ENCODE measurements at regions not wholly inside any gene's neighbourhood (a gene's known extent, or its start where the extent isn't known, plus 50 kb on each side); places are given as distances from the start of the nearest gene placed in this dataset.

DNA sequence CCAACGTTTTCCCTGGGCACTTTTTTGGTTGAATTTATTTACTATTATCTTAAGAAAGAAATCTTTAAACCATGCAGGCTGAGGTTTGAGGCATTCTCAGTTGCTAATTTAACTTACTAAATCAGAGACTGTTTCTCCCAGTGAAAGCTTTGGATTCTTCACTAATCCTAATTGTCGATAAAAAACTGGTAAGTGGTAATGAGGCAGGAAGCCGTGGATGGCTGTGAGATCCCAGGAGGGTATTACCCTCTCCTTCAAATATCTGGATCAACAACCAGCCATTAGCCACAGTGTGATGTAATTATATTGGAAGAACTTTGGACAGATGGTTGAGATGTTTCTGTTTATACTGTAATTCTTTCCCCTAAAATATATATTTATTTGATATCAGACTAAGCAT, 485.0 kb downstream of the DISC1 start:
- Histone ChIP-seq H3K27me3 (ENCODE audit: control insufficient read depth in 2 of 2, insufficient read depth in 2 of 2, low read length in 2 of 2) (no peaks in the 10 kb centered on the region), H3K36me3 (ENCODE audit: control insufficient read depth, insufficient read depth, low read length) (no peaks in the 10 kb centered on the region), H2AFZ (ENCODE audit: low read depth, low read length) (no peak overlapping the region), H3K27ac (ENCODE audit: extremely low read depth, low read depth, low read length) (no peak overlapping the region), H3K9me1 (ENCODE audit: control insufficient read depth, insufficient read depth, low read length) (no peaks in the 10 kb centered on the region), H3K4me3 (no peak overlapping the region), H4K20me1 (replicated peaks; ENCODE audit: control insufficient read depth, insufficient read depth, low read length) (no peaks in the 10 kb centered on the region), H3K9me3 (replicated peaks; ENCODE audit: control insufficient read depth, insufficient read depth, low read depth, low read length) (no peaks in the 10 kb centered on the region), H3K79me2 (ENCODE audit: control insufficient read depth, insufficient read depth, low read length) (no peaks in the 10 kb centered on the region), H3K4me2 (ENCODE audit: insufficient read depth, low read length) (no peak overlapping the region), H3K4me1 (replicated peaks in 1 of 2; ENCODE audit: control insufficient read depth in 2 of 2, insufficient read depth in 2 of 2, low read length in 2 of 2) (no peaks in the 10 kb centered on the region), H3K9ac (ENCODE audit: insufficient read depth in 1 of 2, low read depth in 2 of 2, low read length in 2 of 2) (no peak overlapping the region)
- in situ Hi-C loops (cut with MboI) (no loop called here), intact Hi-C loops (cut with micrococcal nuclease) (no loop called here)
- CTCF ChIA-PET (ENCODE audit: low intra/inter-chr PET ratio) = no interaction called here
- no TSS peak for BruUV-seq (replicated peaks)
- FAIRE-seq = no peak
- POLR2A ChIA-PET = no interaction called here
- ATAC-seq = no peak
- 2% methylated on average over 3 of the region's 3 CpGs for WGBS (ENCODE audit: insufficient coverage, low coverage, missing lambda C conversion rate)
- DNase-seq (ENCODE audit: extremely low read depth in 1 of 4, low spot score in 3 of 4) = no peak
- TF ChIP-seq NELFE (IDR thresholded peaks at IDR 0.05; ENCODE audit: insufficient read depth, insufficient read length) (no peak), PHTF2 (CRISPR knock-in tag; IDR thresholded peaks at IDR 0.05) (no peak), RBFOX2 (IDR thresholded peaks at IDR 0.05; ENCODE audit: low read depth, low read length) (no peak), ZNF41 (CRISPR knock-in tag; conservative IDR thresholded peaks at IDR 0.05) (no peak), NR2F6 (CRISPR knock-in tag; IDR thresholded peaks at IDR 0.05) (no peak), KAT8 (IDR thresholded peaks at IDR 0.05; ENCODE audit: low read depth) (no peak), SREBF1 (IDR thresholded peaks at IDR 0.05; ENCODE audit: borderline replicate concordance, low read depth, low read length) (no peak), BCOR (IDR thresholded peaks at IDR 0.05) (no peak), FOXP4 (CRISPR knock-in tag; IDR thresholded peaks at IDR 0.05; ENCODE audit: borderline replicate concordance) (no peak), IRF2 (CRISPR knock-in tag; IDR thresholded peaks at IDR 0.05) (no peak), ZNF239 (CRISPR knock-in tag; IDR thresholded peaks at IDR 0.05) (no peak), GABPB2 (CRISPR knock-in tag; conservative IDR thresholded peaks at IDR 0.05) (no peak), ZFP30 (CRISPR knock-in tag; IDR thresholded peaks at IDR 0.05; ENCODE audit: borderline replicate concordance) (no peak)
- TF ChIP-seq, protein P1, sequence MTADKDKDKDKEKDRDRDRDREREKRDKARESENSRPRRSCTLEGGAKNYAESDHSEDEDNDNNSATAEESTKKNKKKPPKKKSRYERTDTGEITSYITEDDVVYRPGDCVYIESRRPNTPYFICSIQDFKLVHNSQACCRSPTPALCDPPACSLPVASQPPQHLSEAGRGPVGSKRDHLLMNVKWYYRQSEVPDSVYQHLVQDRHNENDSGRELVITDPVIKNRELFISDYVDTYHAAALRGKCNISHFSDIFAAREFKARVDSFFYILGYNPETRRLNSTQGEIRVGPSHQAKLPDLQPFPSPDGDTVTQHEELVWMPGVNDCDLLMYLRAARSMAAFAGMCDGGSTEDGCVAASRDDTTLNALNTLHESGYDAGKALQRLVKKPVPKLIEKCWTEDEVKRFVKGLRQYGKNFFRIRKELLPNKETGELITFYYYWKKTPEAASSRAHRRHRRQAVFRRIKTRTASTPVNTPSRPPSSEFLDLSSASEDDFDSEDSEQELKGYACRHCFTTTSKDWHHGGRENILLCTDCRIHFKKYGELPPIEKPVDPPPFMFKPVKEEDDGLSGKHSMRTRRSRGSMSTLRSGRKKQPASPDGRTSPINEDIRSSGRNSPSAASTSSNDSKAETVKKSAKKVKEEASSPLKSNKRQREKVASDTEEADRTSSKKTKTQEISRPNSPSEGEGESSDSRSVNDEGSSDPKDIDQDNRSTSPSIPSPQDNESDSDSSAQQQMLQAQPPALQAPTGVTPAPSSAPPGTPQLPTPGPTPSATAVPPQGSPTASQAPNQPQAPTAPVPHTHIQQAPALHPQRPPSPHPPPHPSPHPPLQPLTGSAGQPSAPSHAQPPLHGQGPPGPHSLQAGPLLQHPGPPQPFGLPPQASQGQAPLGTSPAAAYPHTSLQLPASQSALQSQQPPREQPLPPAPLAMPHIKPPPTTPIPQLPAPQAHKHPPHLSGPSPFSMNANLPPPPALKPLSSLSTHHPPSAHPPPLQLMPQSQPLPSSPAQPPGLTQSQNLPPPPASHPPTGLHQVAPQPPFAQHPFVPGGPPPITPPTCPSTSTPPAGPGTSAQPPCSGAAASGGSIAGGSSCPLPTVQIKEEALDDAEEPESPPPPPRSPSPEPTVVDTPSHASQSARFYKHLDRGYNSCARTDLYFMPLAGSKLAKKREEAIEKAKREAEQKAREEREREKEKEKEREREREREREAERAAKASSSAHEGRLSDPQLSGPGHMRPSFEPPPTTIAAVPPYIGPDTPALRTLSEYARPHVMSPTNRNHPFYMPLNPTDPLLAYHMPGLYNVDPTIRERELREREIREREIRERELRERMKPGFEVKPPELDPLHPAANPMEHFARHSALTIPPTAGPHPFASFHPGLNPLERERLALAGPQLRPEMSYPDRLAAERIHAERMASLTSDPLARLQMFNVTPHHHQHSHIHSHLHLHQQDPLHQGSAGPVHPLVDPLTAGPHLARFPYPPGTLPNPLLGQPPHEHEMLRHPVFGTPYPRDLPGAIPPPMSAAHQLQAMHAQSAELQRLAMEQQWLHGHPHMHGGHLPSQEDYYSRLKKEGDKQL (CRISPR knock-in tag; IDR thresholded peaks at IDR 0.05; ENCODE audit: borderline replicate concordance) = no peak
- TF ChIP-seq, protein P2, sequence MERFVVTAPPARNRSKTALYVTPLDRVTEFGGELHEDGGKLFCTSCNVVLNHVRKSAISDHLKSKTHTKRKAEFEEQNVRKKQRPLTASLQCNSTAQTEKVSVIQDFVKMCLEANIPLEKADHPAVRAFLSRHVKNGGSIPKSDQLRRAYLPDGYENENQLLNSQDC (CRISPR knock-in tag; IDR thresholded peaks at IDR 0.05) = no peak
- TF ChIP-seq, protein P3, sequence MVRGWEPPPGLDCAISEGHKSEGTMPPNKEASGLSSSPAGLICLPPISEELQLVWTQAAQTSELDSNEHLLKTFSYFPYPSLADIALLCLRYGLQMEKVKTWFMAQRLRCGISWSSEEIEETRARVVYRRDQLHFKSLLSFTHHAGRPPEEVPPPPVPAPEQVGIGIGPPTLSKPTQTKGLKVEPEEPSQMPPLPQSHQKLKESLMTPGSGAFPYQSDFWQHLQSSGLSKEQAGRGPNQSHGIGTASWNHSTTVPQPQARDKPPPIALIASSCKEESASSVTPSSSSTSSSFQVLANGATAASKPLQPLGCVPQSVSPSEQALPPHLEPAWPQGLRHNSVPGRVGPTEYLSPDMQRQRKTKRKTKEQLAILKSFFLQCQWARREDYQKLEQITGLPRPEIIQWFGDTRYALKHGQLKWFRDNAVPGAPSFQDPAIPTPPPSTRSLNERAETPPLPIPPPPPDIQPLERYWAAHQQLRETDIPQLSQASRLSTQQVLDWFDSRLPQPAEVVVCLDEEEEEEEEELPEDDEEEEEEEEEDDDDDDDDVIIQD (CRISPR knock-in tag; IDR thresholded peaks at IDR 0.05) = no peak

Measured in K562 (cell line).